Prostate gland (tissue), 2 donors: ENCODE measurements at regions not wholly inside any gene's neighbourhood (a gene's known extent, or its start where the extent isn't known, plus 50 kb on each side); places are given as distances from the start of the nearest gene placed in this dataset.

Experiments
- DNase-seq: peaks from one replicate; pipeline ENCODE4 v3.0.0-alpha.2; 2019; ENCODE audit warnings: low spot score
- H3K27ac ChIP-seq, 2 donors: fragments of 200-600 bp; sonication (generic); 2 replicates each; pipeline ENCODE4 v1.5.1; 2017 to 2019
- H3K27me3 ChIP-seq: fragments of 200-600 bp; sonication (generic); replicated peaks from 2 replicates; pipeline ENCODE4 v1.5.1; 2019; ENCODE audit not compliant: insufficient read depth
- H3K36me3 ChIP-seq, 2 donors: fragments of 200-600 bp; sonication (generic); 1 replicate in 1 of 2; 2 replicates in 1 of 2; pipeline versions ENCODE4 v1.5.1 to v1.8.1; 2017 to 2019
- H3K4me1 ChIP-seq: fragments of 200-600 bp; sonication (generic); replicated peaks from 2 replicates; pipeline ENCODE4 v1.5.1; 2019
- H3K4me3 ChIP-seq, 2 donors: fragments of 200-600 bp; sonication (generic); 2 replicates each; pipeline ENCODE4 v1.5.1; 2017 to 2019
- H3K9me3 ChIP-seq: fragments of 200-600 bp; sonication (generic); 2 replicates; pipeline ENCODE4 v1.5.1; 2017
- POLR2A ChIP-seq: fragments of 450-650 bp; IDR thresholded peaks from one replicate; pipeline ENCODE4 v1.6.1; 2016; ENCODE audit warnings: antibody characterized with exemption, mild to moderate bottlenecking
- POLR2AphosphoS5 ChIP-seq: sonication (generic); formaldehyde crosslinking; IDR thresholded peaks from one replicate; pipeline ENCODE4 v1.6.1; 2017; ENCODE audit warnings: antibody characterized with exemption
- WGBS: methylation state at CpG from one replicate; pipeline ENCODE4 v1.1.5; 2018; 5-methylcytosine and 5-hydroxymethylcytosine counted together
- intact Hi-C: fragments of 100-400 bp; cut with DNase I; formaldehyde crosslinking; loops from one replicate; pipeline ENCODE4 v1.14.2; 2022
- TF ChIP-seq, protein P1 (sequence below), 4 experiments: fragments of 200-600 bp in 2 of 4; fragments of 450-650 bp in 2 of 4; sonication (generic) in 2 of 4; IDR thresholded peaks; 1 replicate in 3 of 4; 2 replicates in 1 of 4; pipeline ENCODE4 v1.5.1; 2016 to 2019; ENCODE audit warnings: antibody characterized with exemption in 4 of 4, mild to moderate bottlenecking in 2 of 4, moderate library complexity in 2 of 4

DNA sequence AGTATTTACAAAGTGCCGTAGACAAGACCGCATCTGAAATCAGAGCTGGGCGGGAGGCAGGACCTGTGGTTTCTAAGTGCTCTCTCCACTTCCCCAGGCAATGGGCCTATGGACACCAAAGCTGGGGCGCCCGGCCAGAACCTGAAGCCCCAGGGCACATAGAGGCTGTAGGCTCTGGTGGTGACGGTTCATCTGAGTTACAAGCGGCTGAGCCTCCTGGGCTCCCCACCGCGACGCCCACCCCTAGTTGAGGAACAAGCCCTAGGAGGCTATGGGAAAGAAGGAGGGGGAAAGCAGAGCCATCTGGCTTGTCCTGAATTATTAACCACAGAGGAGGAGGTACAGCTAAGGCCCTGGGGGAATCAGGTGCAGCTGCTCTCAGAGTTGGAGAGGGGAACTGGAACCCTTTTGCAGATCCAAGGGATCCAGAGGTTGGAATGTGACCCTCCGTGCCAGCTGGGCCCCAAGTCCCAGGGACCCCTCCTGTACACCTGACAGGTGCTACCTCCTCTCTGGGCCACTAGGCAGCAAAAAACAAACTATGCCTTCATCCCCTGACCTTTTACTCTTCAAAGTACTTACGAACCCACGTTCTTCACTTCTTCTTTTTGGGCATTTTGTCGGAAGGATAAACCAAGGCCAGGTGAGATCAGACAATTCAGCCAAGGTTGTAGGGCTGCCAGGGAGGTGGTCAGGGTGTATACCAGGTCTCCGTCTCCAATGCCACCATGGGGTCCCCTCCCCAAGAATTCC, 77.2 kb downstream of the ARL6IP4 start:
- H3K27ac ChIP-seq: no peak overlapping the region
- intact Hi-C loops: no loop called here
- 86% methylated on average over 15 of the region's 15 CpGs for WGBS
- no peak for TF ChIP-seq POLR2A
- TF ChIP-seq, protein P1, sequence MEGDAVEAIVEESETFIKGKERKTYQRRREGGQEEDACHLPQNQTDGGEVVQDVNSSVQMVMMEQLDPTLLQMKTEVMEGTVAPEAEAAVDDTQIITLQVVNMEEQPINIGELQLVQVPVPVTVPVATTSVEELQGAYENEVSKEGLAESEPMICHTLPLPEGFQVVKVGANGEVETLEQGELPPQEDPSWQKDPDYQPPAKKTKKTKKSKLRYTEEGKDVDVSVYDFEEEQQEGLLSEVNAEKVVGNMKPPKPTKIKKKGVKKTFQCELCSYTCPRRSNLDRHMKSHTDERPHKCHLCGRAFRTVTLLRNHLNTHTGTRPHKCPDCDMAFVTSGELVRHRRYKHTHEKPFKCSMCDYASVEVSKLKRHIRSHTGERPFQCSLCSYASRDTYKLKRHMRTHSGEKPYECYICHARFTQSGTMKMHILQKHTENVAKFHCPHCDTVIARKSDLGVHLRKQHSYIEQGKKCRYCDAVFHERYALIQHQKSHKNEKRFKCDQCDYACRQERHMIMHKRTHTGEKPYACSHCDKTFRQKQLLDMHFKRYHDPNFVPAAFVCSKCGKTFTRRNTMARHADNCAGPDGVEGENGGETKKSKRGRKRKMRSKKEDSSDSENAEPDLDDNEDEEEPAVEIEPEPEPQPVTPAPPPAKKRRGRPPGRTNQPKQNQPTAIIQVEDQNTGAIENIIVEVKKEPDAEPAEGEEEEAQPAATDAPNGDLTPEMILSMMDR (IDR thresholded peaks at IDR 0.05): no peak
- TF ChIP-seq POLR2AphosphoS5: no peak
- DNase-seq: no peak
- H3K27me3 ChIP-seq: no peaks in the 10 kb centered on the region
- H3K4me3 ChIP-seq: no peak overlapping the region
- H3K4me1 ChIP-seq: no peaks in the 10 kb centered on the region
- H3K36me3 ChIP-seq: no peaks in the 10 kb centered on the region
- no peaks in the 10 kb centered on the region for H3K9me3 ChIP-seq

DNA sequence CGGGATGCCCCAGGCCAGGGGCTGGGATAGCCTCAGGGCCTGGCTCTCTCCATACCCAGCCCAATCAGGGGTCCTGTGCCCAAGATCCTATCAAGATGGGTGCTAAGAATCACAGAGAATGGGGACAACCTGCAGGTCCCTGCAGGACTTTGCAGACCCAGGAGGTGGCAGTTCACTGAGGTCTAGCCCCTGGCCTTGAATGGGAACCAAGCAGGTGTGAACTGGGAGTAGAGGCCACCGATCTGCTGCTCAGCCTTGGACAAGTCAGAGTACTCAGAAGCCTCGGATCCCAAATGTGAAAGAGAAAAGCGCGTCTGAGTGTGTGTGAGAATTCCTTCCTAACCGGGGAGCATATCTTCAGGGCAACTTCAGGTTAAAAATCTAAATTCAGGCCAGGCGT, 76.2 kb downstream of the ARL6IP4 start:
- Histone ChIP-seq H3K4me3 (no peak overlapping the region), H3K4me1 (no peaks in the 10 kb centered on the region), H3K9me3 (no peaks in the 10 kb centered on the region), H3K27ac (no peak overlapping the region), H3K27me3 (no peaks in the 10 kb centered on the region), H3K36me3 (no peaks in the 10 kb centered on the region)
- intact Hi-C loops: no loop called here
- 94% methylated on average over 7 of the region's 7 CpGs for WGBS
- no peak for DNase-seq
- TF ChIP-seq POLR2AphosphoS5 (no peak), POLR2A (no peak)
- TF ChIP-seq, protein P1 (IDR thresholded peaks at IDR 0.05): no peak

DNA sequence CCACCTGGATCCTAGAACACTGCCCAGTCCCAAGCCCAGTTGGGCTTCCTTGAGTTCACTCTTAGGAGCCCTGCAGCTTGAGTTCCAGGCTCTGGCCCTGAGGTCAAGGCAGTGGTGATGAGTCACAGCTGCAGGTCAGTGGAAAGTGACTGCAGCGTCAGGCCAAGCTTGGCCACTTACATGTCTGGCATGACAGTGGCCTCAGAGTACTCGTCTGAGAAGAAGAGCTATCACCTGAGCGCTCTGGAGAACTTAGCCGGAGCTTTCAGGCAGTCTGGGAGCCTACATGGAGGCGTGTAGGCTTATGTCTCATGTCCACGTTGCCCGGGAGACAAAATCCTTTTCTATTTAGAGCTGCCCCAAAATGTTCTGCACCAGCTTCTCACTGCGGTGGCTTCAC, 75.6 kb downstream of the ARL6IP4 start:
- H3K36me3 ChIP-seq: no peaks in the 10 kb centered on the region
- intact Hi-C loops: no loop called here
- no peaks in the 10 kb centered on the region for H3K4me1 ChIP-seq
- H3K27me3 ChIP-seq: no peaks in the 10 kb centered on the region
- H3K27ac ChIP-seq: no peak overlapping the region
- H3K4me3 ChIP-seq: no peak overlapping the region
- TF ChIP-seq POLR2AphosphoS5 (no peak), POLR2A (no peak)
- TF ChIP-seq, protein P1 (IDR thresholded peaks at IDR 0.05): no peak
- no peak for DNase-seq
- H3K9me3 ChIP-seq: no peaks in the 10 kb centered on the region
- 92% methylated on average over 8 of the region's 8 CpGs for WGBS

DNA sequence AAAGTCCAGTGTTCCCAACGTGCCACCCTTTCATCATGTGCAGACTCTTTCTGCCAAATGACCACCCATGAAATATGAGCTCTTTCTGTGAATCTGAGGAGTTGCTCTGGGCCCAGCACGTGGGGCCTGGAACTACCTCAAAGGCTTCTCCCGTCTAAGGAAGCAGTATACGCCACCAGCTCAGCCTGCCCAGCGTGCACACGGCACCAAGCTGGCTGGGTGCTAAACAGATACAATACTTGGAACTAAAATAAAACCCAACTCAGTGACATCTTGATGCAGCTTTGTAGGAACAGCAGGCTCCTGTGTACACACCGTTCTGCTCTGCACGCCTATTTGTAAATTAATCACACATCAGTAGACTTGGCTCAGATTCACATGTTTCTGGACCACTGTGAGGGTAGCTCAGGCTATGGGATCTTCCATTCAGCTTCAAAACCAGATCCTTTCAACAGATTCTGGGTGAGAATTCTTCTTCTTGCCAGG, 74.8 kb downstream of the ARL6IP4 start:
- H3K27ac ChIP-seq: no peak overlapping the region
- H3K36me3 ChIP-seq: no peaks in the 10 kb centered on the region
- H3K4me1 ChIP-seq: no peaks in the 10 kb centered on the region
- TF ChIP-seq POLR2A: no peak
- TF ChIP-seq, protein P1 (IDR thresholded peaks at IDR 0.05): no peak
- TF ChIP-seq POLR2AphosphoS5: peak; percentile 6
- intact Hi-C loops: no loop called here
- H3K4me3 ChIP-seq: no peak overlapping the region
- WGBS: 18% methylated on average over 8 of the region's 8 CpGs
- H3K9me3 ChIP-seq: no peaks in the 10 kb centered on the region
- no peaks in the 10 kb centered on the region for H3K27me3 ChIP-seq
- no peak for DNase-seq

DNA sequence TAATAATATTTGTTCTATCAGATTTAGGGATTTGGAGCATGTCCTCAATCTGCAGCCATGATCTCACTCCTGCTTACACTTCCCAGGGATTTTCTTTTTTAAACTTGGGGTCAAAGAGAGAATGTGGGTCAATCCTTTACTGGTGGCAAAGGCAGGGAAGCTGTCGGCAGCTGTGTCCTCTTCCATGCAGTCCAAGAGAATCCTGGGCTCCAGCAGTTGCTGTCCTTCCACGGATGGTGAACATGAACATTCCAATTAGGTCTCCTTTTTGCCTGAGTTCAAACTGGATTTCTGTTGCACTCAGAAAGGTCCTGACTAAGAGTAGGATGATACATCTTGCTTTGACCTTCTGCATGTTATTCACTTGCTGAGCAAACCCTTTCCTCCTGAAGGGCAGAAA, 73.9 kb downstream of the ARL6IP4 start:
- Histone ChIP-seq H3K4me1 (no peaks in the 10 kb centered on the region), H3K27ac (no peak overlapping the region), H3K27me3 (no peaks in the 10 kb centered on the region), H3K4me3 (no peak overlapping the region), H3K9me3 (no peaks in the 10 kb centered on the region), H3K36me3 (no peaks in the 10 kb centered on the region)
- DNase-seq: no peak
- TF ChIP-seq POLR2AphosphoS5: no peak
- TF ChIP-seq, protein P1 (IDR thresholded peaks at IDR 0.05): no peak
- TF ChIP-seq POLR2A: no peak
- WGBS: 83% methylated on average over 2 of the region's 2 CpGs
- intact Hi-C loops: no loop called here
